ENCODE measurements at regions not wholly inside any gene's neighbourhood (a gene's known extent, or its start where the extent isn't known, plus 50 kb on each side); places are given as distances from the start of the nearest gene placed in this dataset.

- TF ChIP-seq CTCF (IDR thresholded peaks at IDR 0.05) (no peak), ZFX (IDR thresholded peaks at IDR 0.05; ENCODE audit: borderline replicate concordance) (no peak)
These were observed 52.8 kb upstream of the SLC35F5 start for GRCh38 chr2:113809076-113809736.
